HuH-7 (cell line): ENCODE measurements at regions not wholly inside any gene's neighbourhood (a gene's known extent, or its start where the extent isn't known, plus 50 kb on each side); places are given as distances from the start of the nearest gene placed in this dataset.

Experiments
- DNase-seq: peaks from one replicate; pipeline ENCODE4 v3.0.0; 2011; ENCODE audit warnings: low spot score

- DNase-seq: no peak
Observed at GRCh38 chr6:113375950-113376846, 480.9 kb upstream of the MARCKS start.

GRCh38 chr6:113376847-113377165 is 480.3 kb upstream of the MARCKS start:
- no peak for DNase-seq

- no peak for DNase-seq
Observed at GRCh38 chr6:113377362-113377942, 479.7 kb upstream of the MARCKS start.

- DNase-seq: no peak
Observed at GRCh38 chr6:113380591-113380990, 476.6 kb upstream of the MARCKS start.

- DNase-seq: no peak
Observed at GRCh38 chr6:113381232-113381631, 475.9 kb upstream of the MARCKS start.

- DNase-seq: no peak
Observed at GRCh38 chr6:113381959-113382358, 475.2 kb upstream of the MARCKS start.

GRCh38 chr6:113383701-113384100 is 473.4 kb upstream of the MARCKS start:
- DNase-seq: no peak

- DNase-seq: no peak
Observed at GRCh38 chr6:113385020-113385431, 472.1 kb upstream of the MARCKS start.

- no peak for DNase-seq
Observed at GRCh38 chr6:113388996-113389395, 468.1 kb upstream of the MARCKS start.

GRCh38 chr6:113392551-113393055 is 464.5 kb upstream of the MARCKS start:
- DNase-seq: no peak

- no peak for DNase-seq
Observed at GRCh38 chr6:113394216-113394615, 462.9 kb upstream of the MARCKS start.

GRCh38 chr6:113394729-113395128 is 462.4 kb upstream of the MARCKS start:
- DNase-seq: no peak

GRCh38 chr6:113396730-113397129 is 460.4 kb upstream of the MARCKS start:
- peak; percentile 6 for DNase-seq

- DNase-seq: no peak
Observed at GRCh38 chr6:113397236-113397635, 459.9 kb upstream of the MARCKS start.

GRCh38 chr6:113401231-113401630 is 455.9 kb upstream of the MARCKS start:
- no peak for DNase-seq

- no peak for DNase-seq
Observed at GRCh38 chr6:113402544-113402943, 454.6 kb upstream of the MARCKS start.

- DNase-seq: no peak
Observed at GRCh38 chr6:113403966-113404595, 453.1 kb upstream of the MARCKS start.

GRCh38 chr6:113405326-113406047 is 451.7 kb upstream of the MARCKS start:
- no peak for DNase-seq

- no peak for DNase-seq
Observed at GRCh38 chr6:113406048-113406695, 451.0 kb upstream of the MARCKS start.

- DNase-seq: peak; percentile 32
Observed at GRCh38 chr6:113411011-113411410, 446.1 kb upstream of the MARCKS start.

- no peak for DNase-seq
Observed at GRCh38 chr6:113412589-113413357, 444.4 kb upstream of the MARCKS start.
